HEK293 (cell line): ENCODE measurements at regions not wholly inside any gene's neighbourhood (a gene's known extent, or its start where the extent isn't known, plus 50 kb on each side); places are given as distances from the start of the nearest gene placed in this dataset.
A peak's percentile ranks its signal among the peaks of the same experiment; 100 is the strongest.
"Not testable (repeated sequence)": the region's sequence is repeated elsewhere in the genome, so short reads cannot be mapped to it uniquely, and the experiment has no call there.

Source experiments
- CTCF ChIA-PET: fragments of 350-600 bp; formaldehyde crosslinking; extraction: SDS; loops from one replicate; lab custom pipeline; 2021; ENCODE audit warnings: antibody characterized with exemption; lab: Yijun Ruan, JAX
- POLR2A ChIA-PET: fragments of 300-600 bp; formaldehyde crosslinking; extraction: SDS; loops from one replicate; lab custom pipeline; 2020; ENCODE audit warnings: antibody characterized with exemption, inconsistent platforms; lab: Yijun Ruan, JAX
- H3K27ac ChIP-seq: fragments of 200-500 bp; sonication (Bioruptor generic); 2 replicates; pipeline ENCODE4 v1.5.1; 2014; ENCODE audit warnings: low read depth, low read length, control low read depth, inconsistent platforms; ENCODE audit errors: extremely low read depth
- H3K36me3 ChIP-seq, 2 experiments: fragments of 200-500 bp in 1 of 2; sonication (Bioruptor generic) in 1 of 2; 1 replicate in 1 of 2; 2 replicates in 1 of 2; pipeline ENCODE4 v1.5.1; 2014 to 2017; ENCODE audit warnings: inconsistent platforms in 2 of 2, low read length in 2 of 2; ENCODE audit not compliant: control insufficient read depth in 2 of 2, insufficient read depth in 1 of 2
- H3K4me1 ChIP-seq: fragments of 200-500 bp; sonication (Bioruptor generic); 2 replicates; pipeline ENCODE4 v1.5.1; 2014; ENCODE audit warnings: mild to moderate bottlenecking, low read length, inconsistent platforms; ENCODE audit not compliant: control insufficient read depth, insufficient read depth
- H3K4me3 ChIP-seq: 2 replicates; pipeline ENCODE4 v1.5.1; 2011; ENCODE audit warnings: low read depth, mild to moderate bottlenecking, control low read depth, low read length, moderate library complexity
- H3K9me3 ChIP-seq: fragments of 200-500 bp; sonication (Bioruptor generic); 2 replicates; pipeline ENCODE4 v1.5.1; 2014; ENCODE audit warnings: low read depth, low read length, inconsistent platforms; ENCODE audit not compliant: control insufficient read depth, insufficient read depth
- CTCF ChIP-seq: fragments of 450-650 bp; formaldehyde crosslinking; IDR thresholded peaks from 2 replicates; pipeline ENCODE4 v1.5.1; 2016; ENCODE audit warnings: missing biosample characterization, missing genetic modification characterization
- IKZF3 ChIP-seq: fragments of 450-650 bp; IDR thresholded peaks from 2 replicates; pipeline ENCODE4 v1.5.0; 2018; ENCODE audit warnings: missing biosample characterization, mild to moderate bottlenecking, missing genetic modification characterization, moderate library complexity
- MEIS1 ChIP-seq: sonication (generic); formaldehyde crosslinking; IDR thresholded peaks from 2 replicates; pipeline ENCODE4 v1.8.1; 2022; ENCODE audit warnings: missing genetic modification reagents, mild to moderate bottlenecking, borderline replicate concordance
- PRDM1 ChIP-seq: fragments of 450-650 bp; formaldehyde crosslinking; IDR thresholded peaks from 2 replicates; pipeline ENCODE4; 2016; ENCODE audit warnings: missing biosample characterization, missing genetic modification characterization
- ZNF112 ChIP-seq: fragments of 450-650 bp; formaldehyde crosslinking; IDR thresholded peaks from 2 replicates; pipeline ENCODE4 v1.5.0; 2017; ENCODE audit warnings: missing biosample characterization, missing genetic modification characterization
- ZNF2 ChIP-seq: fragments of 450-650 bp; formaldehyde crosslinking; IDR thresholded peaks from 2 replicates; pipeline ENCODE4 v1.5.1; 2016; ENCODE audit warnings: missing biosample characterization, missing genetic modification characterization
- ZNF223 ChIP-seq: fragments of 450-650 bp; formaldehyde crosslinking; IDR thresholded peaks from 2 replicates; pipeline ENCODE4 v1.5.1; 2016; ENCODE audit warnings: missing biosample characterization, missing genetic modification characterization
- ZNF473 ChIP-seq: fragments of 450-650 bp; formaldehyde crosslinking; IDR thresholded peaks from 2 replicates; pipeline ENCODE4 v1.5.1; 2017; ENCODE audit warnings: missing biosample characterization, missing genetic modification characterization
- ZNF585B ChIP-seq: fragments of 450-650 bp; formaldehyde crosslinking; IDR thresholded peaks from 2 replicates; pipeline ENCODE4 v1.5.1; 2016; ENCODE audit warnings: missing biosample characterization, missing genetic modification characterization
- ZNF600 ChIP-seq: fragments of 450-650 bp; formaldehyde crosslinking; IDR thresholded peaks from 2 replicates; pipeline ENCODE4 v1.5.1; 2016; ENCODE audit warnings: missing biosample characterization, missing genetic modification characterization
- ZNF654 ChIP-seq: fragments of 450-650 bp; formaldehyde crosslinking; IDR thresholded peaks from 2 replicates; pipeline ENCODE4 v1.5.1; 2016; ENCODE audit warnings: low read depth, missing biosample characterization, missing genetic modification characterization
- ZNF660 ChIP-seq: fragments of 450-650 bp; IDR thresholded peaks from 2 replicates; pipeline ENCODE4 v1.5.1; 2018; ENCODE audit warnings: missing biosample characterization, mild to moderate bottlenecking, missing genetic modification characterization
- TF ChIP-seq, protein P1 (sequence below): fragments of 450-650 bp; formaldehyde crosslinking; conservative IDR thresholded peaks from 2 replicates; pipeline ENCODE4 v1.5.1; 2016; ENCODE audit warnings: low read depth, missing biosample characterization, missing genetic modification characterization
- TF ChIP-seq, protein P2 (sequence below): fragments of 450-650 bp; formaldehyde crosslinking; IDR thresholded peaks from 2 replicates; pipeline ENCODE4 v1.5.1; 2016; ENCODE audit warnings: missing biosample characterization, missing genetic modification characterization, low read depth

DNA sequence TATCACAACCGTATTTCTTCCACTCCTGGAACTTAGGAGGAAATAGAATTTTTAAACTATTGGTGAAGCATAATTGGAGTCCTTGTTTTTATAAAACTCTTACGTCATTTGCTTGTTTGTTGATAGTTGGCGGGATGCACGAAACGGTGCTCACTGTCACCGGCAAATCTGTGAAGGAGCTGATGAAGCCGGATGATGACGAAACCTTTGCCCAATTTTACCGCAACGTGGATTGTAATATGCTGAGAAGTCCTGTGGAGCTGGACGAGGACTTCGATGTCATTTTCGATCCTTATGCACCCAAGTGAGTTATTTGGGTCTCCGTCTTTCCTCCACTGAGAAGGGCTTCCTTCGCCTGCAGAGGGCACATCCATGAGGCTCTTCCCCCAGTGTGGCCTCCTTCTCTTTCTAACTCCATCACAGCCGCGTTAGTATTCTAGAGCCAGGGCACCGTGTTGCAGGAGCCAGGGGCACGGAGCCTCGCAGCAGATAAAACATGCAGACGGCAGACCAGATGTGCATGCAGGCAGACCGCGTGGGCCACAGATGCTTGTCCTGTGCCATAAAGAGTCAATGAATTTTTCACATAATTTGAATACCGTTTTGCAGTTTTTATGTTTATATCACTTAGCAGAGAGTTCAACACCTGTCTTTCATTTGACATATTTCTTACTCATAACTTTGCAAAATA is 61.5 kb upstream of the LYZL2 start:
- H3K4me1 ChIP-seq, H3K27ac ChIP-seq, H3K4me3 ChIP-seq, POLR2A ChIA-PET, H3K9me3 ChIP-seq, H3K36me3 ChIP-seq: not testable (repeated sequence)
- CTCF ChIA-PET = interaction anchor here (0.6 kb wide), 1 partner anchor 1204 kb away, joined by 3 read pairs; no protein-coding TSS in a partner anchor

- Histone ChIP-seq H3K36me3 (no peaks in the 10 kb centered on the region), H3K4me1 (no peaks in the 10 kb centered on the region), H3K27ac (no peak overlapping the region), H3K9me3 (no peaks in the 10 kb centered on the region), H3K4me3 (no peak overlapping the region)
- ChIA-PET POLR2A (no interaction called here), CTCF (interaction anchor here (0.6 to 3.7 kb wide), 15 partner anchors 8 to 1151 kb away, joined by 3 to 17 read pairs (median 4); no protein-coding TSS in a partner anchor)
- TF ChIP-seq PRDM1 (tag by site-specific recombination) (peak; percentile 66), ZNF112 (tag by site-specific recombination) (no peak)
Observed at GRCh38 chr10:30688456-30688855, 58.9 kb upstream of the LYZL2 start.

- Histone ChIP-seq H3K4me3 (no peak overlapping the region), H3K4me1 (no peaks in the 10 kb centered on the region), H3K9me3 (no peaks in the 10 kb centered on the region), H3K27ac (no peak overlapping the region), H3K36me3 (no peaks in the 10 kb centered on the region)
- POLR2A ChIA-PET = no interaction called here
- CTCF ChIA-PET = interaction anchor here (0.5 to 3.7 kb wide), 24 partner anchors 9 to 1509 kb away, joined by 3 to 17 read pairs (median 3); no protein-coding TSS in a partner anchor
- TF ChIP-seq ZNF660 (tag by site-specific recombination) = peak; percentile 59; the same call in 1 of the 2 replicates
- no peak for TF ChIP-seq MEIS1 (CRISPR knock-in tag)
- peak; percentile 65 for TF ChIP-seq ZNF585B (tag by site-specific recombination)
- peak; percentile 42; the same call in 1 of the 2 replicates for TF ChIP-seq CTCF
- no peak for TF ChIP-seq ZNF2 (tag by site-specific recombination)
- TF ChIP-seq ZNF600 (tag by site-specific recombination) = no peak
- 0 out of 2 replicates have a peak, but pooled peaks have one; percentile 18 for TF ChIP-seq IKZF3 (tag by site-specific recombination)
- TF ChIP-seq, protein P1, sequence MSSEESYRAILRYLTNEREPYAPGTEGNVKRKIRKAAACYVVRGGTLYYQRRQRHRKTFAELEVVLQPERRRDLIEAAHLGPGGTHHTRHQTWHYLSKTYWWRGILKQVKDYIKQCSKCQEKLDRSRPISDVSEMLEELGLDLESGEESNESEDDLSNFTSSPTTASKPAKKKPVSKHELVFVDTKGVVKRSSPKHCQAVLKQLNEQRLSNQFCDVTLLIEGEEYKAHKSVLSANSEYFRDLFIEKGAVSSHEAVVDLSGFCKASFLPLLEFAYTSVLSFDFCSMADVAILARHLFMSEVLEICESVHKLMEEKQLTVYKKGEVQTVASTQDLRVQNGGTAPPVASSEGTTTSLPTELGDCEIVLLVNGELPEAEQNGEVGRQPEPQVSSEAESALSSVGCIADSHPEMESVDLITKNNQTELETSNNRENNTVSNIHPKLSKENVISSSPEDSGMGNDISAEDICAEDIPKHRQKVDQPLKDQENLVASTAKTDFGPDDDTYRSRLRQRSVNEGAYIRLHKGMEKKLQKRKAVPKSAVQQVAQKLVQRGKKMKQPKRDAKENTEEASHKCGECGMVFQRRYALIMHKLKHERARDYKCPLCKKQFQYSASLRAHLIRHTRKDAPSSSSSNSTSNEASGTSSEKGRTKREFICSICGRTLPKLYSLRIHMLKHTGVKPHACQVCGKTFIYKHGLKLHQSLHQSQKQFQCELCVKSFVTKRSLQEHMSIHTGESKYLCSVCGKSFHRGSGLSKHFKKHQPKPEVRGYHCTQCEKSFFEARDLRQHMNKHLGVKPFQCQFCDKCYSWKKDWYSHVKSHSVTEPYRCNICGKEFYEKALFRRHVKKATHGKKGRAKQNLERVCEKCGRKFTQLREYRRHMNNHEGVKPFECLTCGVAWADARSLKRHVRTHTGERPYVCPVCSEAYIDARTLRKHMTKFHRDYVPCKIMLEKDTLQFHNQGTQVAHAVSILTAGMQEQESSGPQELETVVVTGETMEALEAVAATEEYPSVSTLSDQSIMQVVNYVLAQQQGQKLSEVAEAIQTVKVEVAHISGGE (tag by site-specific recombination) = no peak
- no peak for TF ChIP-seq ZNF223 (tag by site-specific recombination)
- TF ChIP-seq, protein P2, sequence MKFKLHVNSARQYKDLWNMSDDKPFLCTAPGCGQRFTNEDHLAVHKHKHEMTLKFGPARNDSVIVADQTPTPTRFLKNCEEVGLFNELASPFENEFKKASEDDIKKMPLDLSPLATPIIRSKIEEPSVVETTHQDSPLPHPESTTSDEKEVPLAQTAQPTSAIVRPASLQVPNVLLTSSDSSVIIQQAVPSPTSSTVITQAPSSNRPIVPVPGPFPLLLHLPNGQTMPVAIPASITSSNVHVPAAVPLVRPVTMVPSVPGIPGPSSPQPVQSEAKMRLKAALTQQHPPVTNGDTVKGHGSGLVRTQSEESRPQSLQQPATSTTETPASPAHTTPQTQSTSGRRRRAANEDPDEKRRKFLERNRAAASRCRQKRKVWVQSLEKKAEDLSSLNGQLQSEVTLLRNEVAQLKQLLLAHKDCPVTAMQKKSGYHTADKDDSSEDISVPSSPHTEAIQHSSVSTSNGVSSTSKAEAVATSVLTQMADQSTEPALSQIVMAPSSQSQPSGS (tag by site-specific recombination) = peak; percentile 84
- TF ChIP-seq ZNF654 (tag by site-specific recombination) = peak; percentile 84
- no peak for TF ChIP-seq ZNF473 (tag by site-specific recombination)
- TF ChIP-seq, all 188 proteins: peak for 6
Observed at GRCh38 chr10:30687698-30688213, 58.2 kb upstream of the LYZL2 start.
